SK-N-SH treated with all-trans-retinoic acid at 6 μM for 48 hours (cell line): ENCODE measurements at regions not wholly inside any gene's neighbourhood (a gene's known extent, or its start where the extent isn't known, plus 50 kb on each side); places are given as distances from the start of the nearest gene placed in this dataset.

Experiments used
- ATAC-seq: fragments of 200-7000 bp; cut with Tn5 transposase; 3 replicates; pipeline ENCODE4 v1.9.1; 2020; ENCODE audit warnings: mild to moderate bottlenecking, moderate library complexity
- ARNTL ChIP-seq: fragments of 450-650 bp; formaldehyde crosslinking; IDR thresholded peaks from 2 replicates; pipeline ENCODE4 v1.5.0; 2020; ENCODE audit warnings: low read depth, mild to moderate bottlenecking, moderate library complexity, borderline replicate concordance
- BACH2 ChIP-seq: fragments of 250-450 bp; sonication (Bioruptor Pico); IDR thresholded peaks from 2 replicates; pipeline ENCODE4 v1.9.0; 2021; ENCODE audit warnings: mild to moderate bottlenecking, borderline replicate concordance
- CSDC2 ChIP-seq: fragments of 250-450 bp; sonication (Bioruptor Pico); IDR thresholded peaks from 2 replicates; pipeline ENCODE4 v1.5.0; 2020; ENCODE audit warnings: mild to moderate bottlenecking, moderate library complexity
- CSRNP3 ChIP-seq: fragments of 250-450 bp; sonication (Bioruptor Pico); IDR thresholded peaks from 2 replicates; pipeline ENCODE4 v1.5.1; 2021; ENCODE audit warnings: mild to moderate bottlenecking, moderate library complexity
- ESRRG ChIP-seq: fragments of 250-450 bp; sonication (Bioruptor Pico); IDR thresholded peaks from 2 replicates; pipeline ENCODE4 v1.6.1; 2021; ENCODE audit warnings: mild to moderate bottlenecking
- GLIS3 ChIP-seq: fragments of 250-450 bp; sonication (Bioruptor Pico); IDR thresholded peaks from 2 replicates; pipeline ENCODE4 v1.5.0; 2020; ENCODE audit warnings: mild to moderate bottlenecking, moderate library complexity
- ISL1 ChIP-seq: fragments of 250-450 bp; sonication (Bioruptor Pico); IDR thresholded peaks from 2 replicates; pipeline ENCODE4 v2.1.2; 2022; ENCODE audit warnings: mild to moderate bottlenecking, moderate library complexity
- OSR1 ChIP-seq: fragments of 250-450 bp; sonication (Bioruptor Pico); IDR thresholded peaks from 2 replicates; pipeline ENCODE4 v1.8.0; 2022; ENCODE audit warnings: moderate library complexity, mild to moderate bottlenecking, inconsistent platforms
- PATZ1 ChIP-seq: fragments of 250-450 bp; sonication (Bioruptor Pico); IDR thresholded peaks from 2 replicates; pipeline ENCODE4 v1.8.0; 2020; ENCODE audit warnings: mild to moderate bottlenecking, moderate library complexity, borderline replicate concordance
- POU6F1 ChIP-seq: fragments of 250-450 bp; sonication (Bioruptor Pico); IDR thresholded peaks from 2 replicates; pipeline ENCODE4 v1.8.0; 2021; ENCODE audit warnings: low read depth, mild to moderate bottlenecking, moderate library complexity, borderline replicate concordance
- PPARA ChIP-seq: fragments of 250-450 bp; sonication (Bioruptor Pico); IDR thresholded peaks from 2 replicates; pipeline ENCODE4 v1.5.0; 2020; ENCODE audit warnings: mild to moderate bottlenecking, borderline replicate concordance
- RARB ChIP-seq: fragments of 250-450 bp; sonication (Bioruptor Pico); IDR thresholded peaks from 2 replicates; pipeline ENCODE4 v1.8.0; 2021; ENCODE audit warnings: mild to moderate bottlenecking, moderate library complexity
- SNAI2 ChIP-seq: fragments of 250-450 bp; sonication (Bioruptor Pico); IDR thresholded peaks from 2 replicates; pipeline ENCODE4 v1.5.0; 2020; ENCODE audit warnings: mild to moderate bottlenecking, moderate library complexity
- TCF4 ChIP-seq: fragments of 250-450 bp; sonication (Bioruptor Pico); IDR thresholded peaks from 2 replicates; pipeline ENCODE4 v1.8.0; 2021; ENCODE audit warnings: mild to moderate bottlenecking, moderate library complexity, borderline replicate concordance
- TOX ChIP-seq: fragments of 250-450 bp; sonication (Bioruptor Pico); IDR thresholded peaks from 2 replicates; pipeline ENCODE4 v1.8.0; 2021; ENCODE audit warnings: mild to moderate bottlenecking, moderate library complexity, borderline replicate concordance
- TSHZ2 ChIP-seq: fragments of 250-450 bp; sonication (Bioruptor Pico); IDR thresholded peaks from 2 replicates; pipeline ENCODE4 v1.5.0; 2020; ENCODE audit warnings: mild to moderate bottlenecking, moderate library complexity
- ZC3H10 ChIP-seq: fragments of 250-450 bp; sonication (Bioruptor Pico); IDR thresholded peaks from 2 replicates; pipeline ENCODE4 v1.5.1; 2021; ENCODE audit warnings: mild to moderate bottlenecking, moderate library complexity
- ZFP3 ChIP-seq: fragments of 250-450 bp; sonication (Bioruptor Pico); IDR thresholded peaks from 2 replicates; pipeline ENCODE4 v1.5.0; 2020; ENCODE audit warnings: mild to moderate bottlenecking, moderate library complexity
- ZFP30 ChIP-seq: fragments of 450-650 bp; formaldehyde crosslinking; IDR thresholded peaks from 2 replicates; pipeline ENCODE4 v1.5.0; 2022; ENCODE audit warnings: mild to moderate bottlenecking, moderate library complexity
- ZNF565 ChIP-seq: fragments of 450-650 bp; formaldehyde crosslinking; conservative IDR thresholded peaks from 2 replicates; pipeline ENCODE4 v1.5.0; 2020; ENCODE audit warnings: low read depth, mild to moderate bottlenecking, moderate library complexity
- ZNF70 ChIP-seq: fragments of 450-650 bp; formaldehyde crosslinking; IDR thresholded peaks from 2 replicates; pipeline ENCODE4 v1.5.0; 2020; ENCODE audit warnings: mild to moderate bottlenecking, moderate library complexity
- ZNF8 ChIP-seq: fragments of 450-650 bp; formaldehyde crosslinking; IDR thresholded peaks from 2 replicates; pipeline ENCODE4 v1.5.0; 2020; ENCODE audit warnings: mild to moderate bottlenecking, moderate library complexity

- no peak for TF ChIP-seq RARB (CRISPR knock-in tag)
- TF ChIP-seq ZC3H10 (CRISPR knock-in tag) = no peak
- no peak for TF ChIP-seq TSHZ2 (CRISPR knock-in tag)
- TF ChIP-seq BACH2 (CRISPR knock-in tag) = no peak
- TF ChIP-seq ZFP30 (CRISPR knock-in tag) = no peak
- no peak for TF ChIP-seq GLIS3 (CRISPR knock-in tag)
- no peak for TF ChIP-seq TOX
- TF ChIP-seq ZFP3 (CRISPR knock-in tag) = no peak
- TF ChIP-seq SNAI2 (CRISPR knock-in tag) = no peak
- TF ChIP-seq CSRNP3 (CRISPR knock-in tag) = no peak
- TF ChIP-seq ARNTL (CRISPR knock-in tag) = no peak
- TF ChIP-seq ZNF8 (CRISPR knock-in tag) = no peak
- no peak for TF ChIP-seq TCF4 (CRISPR knock-in tag)
- no peak for TF ChIP-seq ZNF70 (CRISPR knock-in tag)
- TF ChIP-seq CSDC2 (CRISPR knock-in tag) = no peak
- TF ChIP-seq ZNF565 (CRISPR knock-in tag) = no peak
- no peak for TF ChIP-seq OSR1 (CRISPR knock-in tag)
- ATAC-seq = no peak
Measured at GRCh38 chr9:592225-592624, 249.3 kb upstream of the DMRT1 start.

GRCh38 chr9:592733-593132 is 248.8 kb upstream of the DMRT1 start:
- no peak for ATAC-seq
- TF ChIP-seq TOX = no peak
- TF ChIP-seq, all 23 proteins: peak for 0

- TF ChIP-seq ZNF565 (CRISPR knock-in tag) = no peak
- ATAC-seq = no peak
Measured at GRCh38 chr9:593809-594208, 247.7 kb upstream of the DMRT1 start.

- TF ChIP-seq BACH2 (CRISPR knock-in tag) (no peak), TCF4 (CRISPR knock-in tag) (no peak), PATZ1 (CRISPR knock-in tag) (no peak), CSRNP3 (CRISPR knock-in tag) (no peak), ZFP3 (CRISPR knock-in tag) (no peak), GLIS3 (CRISPR knock-in tag) (no peak), ZNF70 (CRISPR knock-in tag) (no peak), ISL1 (CRISPR knock-in tag) (no peak), PPARA (CRISPR knock-in tag) (no peak), ZNF8 (CRISPR knock-in tag) (no peak), TSHZ2 (CRISPR knock-in tag) (no peak), ESRRG (CRISPR knock-in tag) (no peak), ZC3H10 (CRISPR knock-in tag) (no peak), ZNF565 (CRISPR knock-in tag) (no peak), CSDC2 (CRISPR knock-in tag) (no peak), POU6F1 (CRISPR knock-in tag) (no peak), ZFP30 (CRISPR knock-in tag) (no peak)
- no peak for ATAC-seq
Measured at GRCh38 chr9:596703-597102, 244.8 kb upstream of the DMRT1 start.
